ENCODE measurements at regions not wholly inside any gene's neighbourhood (a gene's known extent, or its start where the extent isn't known, plus 50 kb on each side); places are given as distances from the start of the nearest gene placed in this dataset.

DNA sequence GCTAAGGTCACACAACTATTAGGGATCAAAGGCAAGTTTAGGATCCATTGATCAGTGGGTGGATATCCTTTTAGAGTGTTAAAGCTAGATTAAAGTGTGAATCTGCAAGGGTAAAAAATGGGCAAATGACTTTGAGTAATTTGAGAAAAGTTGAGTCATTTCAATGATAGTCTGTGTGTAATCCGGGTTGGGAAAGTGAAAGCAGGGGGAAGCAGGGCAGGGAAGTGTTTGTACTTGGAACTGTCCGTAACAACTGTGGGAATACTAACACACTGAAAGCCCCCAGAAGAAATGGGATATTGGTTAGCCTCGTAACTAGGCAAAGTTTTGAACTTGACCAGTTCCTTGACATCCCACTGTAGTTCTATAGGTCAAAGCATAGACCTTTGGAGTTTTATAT lies 187.2 kb upstream of the SLITRK3 start:
- in situ Hi-C loops (cut with MboI; ENCODE audit: low sequenced_read_pairs), result no loop called here
- ATAC-seq (ENCODE audit: low read depth) (no peak), DNase-seq (no peak)
- H3K56ac ChIP-seq (ENCODE audit: extremely low read depth, insufficient read depth, low read length), result no peak overlapping the region
- H2BK15ac ChIP-seq (ENCODE audit: low read depth, low read length), result no peak overlapping the region
- H2AK5ac ChIP-seq (ENCODE audit: low read depth, low read length), result no peak overlapping the region
- H4K91ac ChIP-seq (ENCODE audit: insufficient read depth, low read depth, low read length), result no peak overlapping the region
- H3K9ac ChIP-seq (ENCODE audit: low read depth, low read length), result no peak overlapping the region
- H4K5ac ChIP-seq (ENCODE audit: low read depth, low read length), result no peak overlapping the region
- no peaks in the 10 kb centered on the region for H4K20me1 ChIP-seq (ENCODE audit: insufficient read depth, low read length)
- ChIA-PET CTCF (no interaction called here), POLR2A (ENCODE audit: unreplicated experiment) (no interaction called here)
- H3K4ac ChIP-seq (ENCODE audit: low read depth, low read length), result no peak overlapping the region
- no peak for TF ChIP-seq SMC3 (IDR thresholded peaks at IDR 0.05; ENCODE audit: low read depth, low read length)
- TF ChIP-seq MXI1 (IDR thresholded peaks at IDR 0.05; ENCODE audit: borderline replicate concordance, low read depth, low read length), result no peak
- H4K8ac ChIP-seq (ENCODE audit: low read depth in 2 of 2, low read length in 2 of 2), result no peak overlapping the region
- intact Hi-C loops (cut with micrococcal nuclease), result no loop called here
- H3K27ac ChIP-seq (ENCODE audit: insufficient read depth, low read length), result no peak overlapping the region
- H3K4me3 ChIP-seq (ENCODE audit: insufficient read depth, low read depth, low read length), result no peak overlapping the region
- H2BK120ac ChIP-seq (ENCODE audit: low read depth, low read length), result no peak overlapping the region
- H3K9me3 ChIP-seq (ENCODE audit: control insufficient read depth, insufficient read depth, low read length), result peaks cover 2% of the 10 kb centered on the region; the same call in 1 of the 2 replicates
- H3K23ac ChIP-seq (ENCODE audit: low read depth, low read length), result no peak overlapping the region
- H3K14ac ChIP-seq (replicated peaks; ENCODE audit: low read depth, low read length), result no peak overlapping the region
- no peak overlapping the region for H2AFZ ChIP-seq (replicated peaks; ENCODE audit: low read length, poor library complexity)
- no peaks in the 10 kb centered on the region for H3K36me3 ChIP-seq (ENCODE audit: control insufficient read depth, insufficient read depth, low read length)
- dilution Hi-C loops (cut with HindIII; ENCODE audit: low sequenced_read_pairs, unreplicated experiment), result no loop called here
- WGBS, 2 experiments (ENCODE audit: extremely low coverage in 2 of 2, insufficient read length in 1 of 2), result 40% methylated on average over 1 of the region's 3 CpGs; no CpG with 5 or more reads in 1 of the 2 experiments
- H2AK9ac ChIP-seq (replicated peaks; ENCODE audit: low read depth, low read length, poor library complexity), result no peak overlapping the region
- no peaks in the 10 kb centered on the region for H3K27me3 ChIP-seq (ENCODE audit: control insufficient read depth, insufficient read depth, low read length)
- H3K79me1 ChIP-seq (ENCODE audit: low read depth in 1 of 2, low read length in 2 of 2), result no peaks in the 10 kb centered on the region
- H3K4me1 ChIP-seq (ENCODE audit: control insufficient read depth, insufficient read depth, low read length), result no peaks in the 10 kb centered on the region
- H2BK20ac ChIP-seq (ENCODE audit: low read depth, low read length), result no peak overlapping the region
- no peak overlapping the region for H3K18ac ChIP-seq (ENCODE audit: low read depth, low read length)
- H3K9me1 ChIP-seq (ENCODE audit: insufficient read depth, low read length), result no peaks in the 10 kb centered on the region
- H3K4me2 ChIP-seq (ENCODE audit: low read depth, low read length), result no peak overlapping the region
- H2BK5ac ChIP-seq (ENCODE audit: low read depth, low read length, poor library complexity, severe bottlenecking), result no peak overlapping the region
- BruUV-seq (replicated peaks), result no TSS peak

Measured in IMR-90 (cell line).